HCT116 (cell line): ENCODE measurements at regions not wholly inside any gene's neighbourhood (a gene's known extent, or its start where the extent isn't known, plus 50 kb on each side); places are given as distances from the start of the nearest gene placed in this dataset.

ENCODE experiments used
- ATAC-seq: fragments of 200-7000 bp; cut with Tn5 transposase; 2 replicates; pipeline ENCODE4 v1.9.1; 2020; ENCODE audit warnings: mild to moderate bottlenecking, moderate library complexity
- BruUV-seq: library from RNA; stranded (reverse); fragments of 400-500 nt; replicated peaks from 2 replicates; lab custom pipeline; 2021; lab: Mats Ljungman, UMichigan
- CTCF ChIA-PET: fragments of 300-600 bp; sonication (Branson Sonifier 250); formaldehyde crosslinking; loops from one replicate; lab custom pipeline; 2021; ENCODE audit warnings: antibody characterized with exemption; lab: Charles Lee
- POLR2A ChIA-PET: fragments of 300-600, 350-600 bp; sonication (Branson Sonifier 250); formaldehyde crosslinking; loops from one replicate; lab custom pipeline; 2021; ENCODE audit warnings: antibody characterized with exemption; lab: Charles Lee
- RAD21 ChIA-PET, 2 experiments: fragments of 300-600 bp; sonication (Branson Sonifier 250); formaldehyde crosslinking; loops; one replicate each; lab custom pipeline; 2023; ENCODE audit warnings: low total read pairs in 2 of 2; ENCODE audit not compliant: uncharacterized antibody in 2 of 2, unreplicated experiment in 2 of 2, low non-redundant PET in 1 of 2; lab: Charles Lee
- DNase-seq: peaks from one replicate; pipeline ENCODE4 v3.0.0-alpha.2; 2010; ENCODE audit warnings: low read depth, low spot score
- H2AFZ ChIP-seq: fragments of 200-600 bp; shearing (Covaris generic), sonication (generic); 2 replicates; pipeline ENCODE4 v1.6.1; 2017; ENCODE audit warnings: low read depth, mixed run types, mixed read lengths, antibody characterized with exemption, low read length; ENCODE audit not compliant: poor library complexity, severe bottlenecking
- H3K27ac ChIP-seq: 2 replicates; pipeline ENCODE4 v1.5.1; 2012; ENCODE audit warnings: low read depth, low read length
- H3K27me3 ChIP-seq: fragments of 200-600 bp; sonication (generic); 2 replicates; pipeline ENCODE4 v1.6.1; 2016; ENCODE audit warnings: mixed run types, low read length, mixed read lengths; ENCODE audit not compliant: insufficient read depth
- H3K36me3 ChIP-seq, 2 experiments: fragments of 200-500 bp in 1 of 2; fragments of 200-600 bp in 1 of 2; sonication (Bioruptor generic) in 1 of 2; sonication (generic) in 1 of 2; 2 replicates each; pipeline versions ENCODE4 v1.5.1 to v1.6.1; 2014 to 2016; ENCODE audit warnings: low read length in 2 of 2, inconsistent platforms in 1 of 2, mixed read lengths in 1 of 2, mixed run types in 1 of 2; ENCODE audit not compliant: insufficient read depth in 2 of 2, control insufficient read depth in 1 of 2
- H3K4me1 ChIP-seq, 2 experiments: fragments of 200-600 bp in 1 of 2; sonication (generic) in 1 of 2; 2 replicates each; pipeline versions ENCODE4 v1.5.1 to v1.6.1; 2012 to 2017; ENCODE audit warnings: low read length in 2 of 2, inconsistent platforms in 1 of 2, mild to moderate bottlenecking in 1 of 2, mixed read lengths in 1 of 2, mixed run types in 1 of 2, moderate library complexity in 1 of 2; ENCODE audit not compliant: insufficient read depth in 2 of 2, control insufficient read depth in 1 of 2
- H3K4me2 ChIP-seq: fragments of 200-600 bp; sonication (generic); 2 replicates; pipeline ENCODE4 v1.6.1; 2017; ENCODE audit warnings: mixed run types, low read length, mixed read lengths
- H3K4me3 ChIP-seq, 2 experiments: fragments of 200-600 bp in 1 of 2; sonication (generic) in 1 of 2; replicated peaks in 1 of 2; 2 replicates each; pipeline ENCODE4 v1.5.1; 2011 to 2016; ENCODE audit warnings: low read length in 2 of 2, control low read depth in 1 of 2, low read depth in 1 of 2, mild to moderate bottlenecking in 1 of 2, mixed read lengths in 1 of 2, mixed run types in 1 of 2
- H3K79me2 ChIP-seq: fragments of 200-600 bp; sonication (generic); 2 replicates; pipeline ENCODE4 v1.6.1; 2017; ENCODE audit warnings: mild to moderate bottlenecking, mixed run types, low read length, moderate library complexity, mixed read lengths; ENCODE audit not compliant: insufficient read depth
- H3K9ac ChIP-seq: fragments of 200-600 bp; sonication (generic); 2 replicates; pipeline ENCODE4 v1.6.1; 2016; ENCODE audit warnings: low read length, mixed read lengths
- H3K9me2 ChIP-seq: fragments of 200-600 bp; sonication (generic), shearing (Covaris generic); 2 replicates; pipeline ENCODE4 v1.6.1; 2017; ENCODE audit warnings: mixed run types, mild to moderate bottlenecking, moderate library complexity; ENCODE audit not compliant: insufficient read depth
- H3K9me3 ChIP-seq, 2 experiments: fragments of 200-500 bp in 1 of 2; fragments of 200-600 bp in 1 of 2; sonication (Bioruptor generic) in 1 of 2; sonication (generic) in 1 of 2; 2 replicates each; pipeline ENCODE4 v1.6.1; 2014 to 2017; ENCODE audit warnings: low read length in 2 of 2, mixed read lengths in 2 of 2, inconsistent platforms in 1 of 2, low read depth in 1 of 2, mild to moderate bottlenecking in 1 of 2, mixed run types in 1 of 2, moderate library complexity in 1 of 2; ENCODE audit not compliant: control insufficient read depth in 1 of 2, insufficient read depth in 1 of 2
- H4K20me1 ChIP-seq: fragments of 200-600 bp; sonication (generic), shearing (Covaris generic); 2 replicates; pipeline ENCODE4 v1.6.1; 2017; ENCODE audit warnings: mixed run types, mild to moderate bottlenecking, moderate library complexity; ENCODE audit not compliant: insufficient read depth
- ELF1 ChIP-seq: IDR thresholded peaks from 2 replicates; pipeline ENCODE4 v1.6.1; 2012; ENCODE audit warnings: low read depth, borderline replicate concordance
- EZH2 ChIP-seq: fragments of 200-600 bp; sonication (generic); IDR thresholded peaks from 2 replicates; pipeline ENCODE4 v1.6.1; 2017; ENCODE audit warnings: antibody characterized with exemption, mixed run types
- JUND ChIP-seq: IDR thresholded peaks from 2 replicates; pipeline ENCODE4 v1.6.1; 2012
- intact Hi-C: fragments of 100-400 bp; cut with micrococcal nuclease; formaldehyde crosslinking; loops from 2 replicates; pipeline ENCODE4 v1.10.0; 2022
- TF ChIP-seq, protein P1 (sequence below): IDR thresholded peaks from 2 replicates; pipeline ENCODE4 v1.6.1; 2012

- TF ChIP-seq EZH2 = no peak
- H3K4me1 ChIP-seq = no peaks in the 10 kb centered on the region
- RAD21 ChIA-PET = no interaction called here
- H3K9me2 ChIP-seq = no peaks in the 10 kb centered on the region
- H3K27me3 ChIP-seq = 0 out of 2 replicates have a peak, but pooled peaks cover 3% of the 10 kb centered on the region
- H4K20me1 ChIP-seq = no peaks in the 10 kb centered on the region
- H3K27ac ChIP-seq = no peak overlapping the region
- no peaks in the 10 kb centered on the region for H3K79me2 ChIP-seq
- H3K9ac ChIP-seq = no peak overlapping the region
- POLR2A ChIA-PET = no interaction called here
- no peak overlapping the region for H3K4me3 ChIP-seq
- no peak overlapping the region for H3K4me2 ChIP-seq
- CTCF ChIA-PET = no interaction called here
- no peaks in the 10 kb centered on the region for H3K36me3 ChIP-seq
- DNase-seq (no peak), ATAC-seq (no peak)
- H3K9me3 ChIP-seq = no peaks in the 10 kb centered on the region
- intact Hi-C loops = no loop called here
- no TSS peak for BruUV-seq
- H2AFZ ChIP-seq = no peak overlapping the region
Observed at GRCh38 chr18:47512726-47513435, 261.4 kb upstream of the SKOR2 start.

DNA sequence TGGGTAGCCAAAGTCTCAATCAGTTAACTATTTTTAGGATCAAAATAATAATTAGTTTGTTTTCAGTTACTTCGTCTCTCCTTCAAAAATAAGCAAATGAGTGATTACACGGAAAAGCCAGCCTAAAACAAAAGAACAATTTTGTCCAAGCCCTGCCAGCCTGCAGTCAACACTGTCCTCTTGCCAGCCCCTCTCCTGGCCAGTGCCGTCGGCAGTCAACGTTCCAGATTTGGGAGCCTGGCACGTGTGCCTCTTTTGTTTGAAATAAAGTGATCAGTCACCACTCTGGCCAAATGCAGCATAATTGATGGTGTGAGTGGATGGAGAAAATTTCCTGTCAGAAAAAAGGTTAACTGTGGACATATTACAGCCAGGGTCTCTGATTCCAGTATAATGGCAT is 260.6 kb upstream of the SKOR2 start:
- POLR2A ChIA-PET = no interaction called here
- H3K27me3 ChIP-seq = 0 out of 2 replicates have a peak, but pooled peaks cover 3% of the 10 kb centered on the region
- CTCF ChIA-PET = no interaction called here

More for the DNA sequence above, 260.6 kb upstream of the SKOR2 start:
- Histone ChIP-seq H4K20me1 (no peaks in the 10 kb centered on the region), H2AFZ (no peak overlapping the region), H3K27ac (no peak overlapping the region), H3K79me2 (no peaks in the 10 kb centered on the region), H3K9ac (no peak overlapping the region), H3K9me2 (no peaks in the 10 kb centered on the region), H3K4me2 (no peak overlapping the region), H3K4me3 (no peak overlapping the region), H3K36me3 (no peaks in the 10 kb centered on the region), H3K9me3 (no peaks in the 10 kb centered on the region), H3K4me1 (no peaks in the 10 kb centered on the region)
- intact Hi-C loops = no loop called here
- no TSS peak for BruUV-seq
- RAD21 ChIA-PET = no interaction called here
- DNase-seq (no peak), ATAC-seq (no peak)
- TF ChIP-seq, protein P1, sequence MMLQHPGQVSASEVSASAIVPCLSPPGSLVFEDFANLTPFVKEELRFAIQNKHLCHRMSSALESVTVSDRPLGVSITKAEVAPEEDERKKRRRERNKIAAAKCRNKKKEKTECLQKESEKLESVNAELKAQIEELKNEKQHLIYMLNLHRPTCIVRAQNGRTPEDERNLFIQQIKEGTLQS = no peak
- TF ChIP-seq JUND = no peak
- no peak for TF ChIP-seq ELF1
